ENCODE measurements at regions not wholly inside any gene's neighbourhood (a gene's known extent, or its start where the extent isn't known, plus 50 kb on each side); places are given as distances from the start of the nearest gene placed in this dataset.

DNA sequence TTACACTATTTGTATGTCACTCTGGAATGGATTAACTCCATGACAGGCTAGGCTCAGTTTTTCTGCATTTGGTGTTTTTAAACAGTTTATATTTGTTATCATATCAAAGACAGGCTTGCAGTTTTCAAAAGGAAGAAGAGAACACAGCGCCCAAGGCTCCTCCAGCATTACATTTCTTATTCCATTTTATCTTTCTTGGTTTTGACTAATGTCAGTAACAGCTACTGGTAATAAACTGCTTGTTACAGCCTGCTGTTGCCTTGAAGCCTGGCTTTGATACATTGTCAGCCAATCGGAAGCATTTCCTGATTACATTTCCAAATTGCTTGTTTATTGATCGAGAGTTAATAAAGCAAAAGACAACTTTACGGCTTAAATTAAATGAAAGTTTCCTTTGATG, 166.0 kb upstream of the MDFIC start:
- Mint-ChIP-seq H3K27ac (no peak overlapping the region), H3K36me3 (ENCODE audit: low read depth) (no peaks in the 10 kb centered on the region), H3K9me3 (no peaks in the 10 kb centered on the region), H3K27me3 (no peaks in the 10 kb centered on the region), H3K4me3 (no peak overlapping the region), H3K4me1 (peaks cover 8% of the 10 kb centered on the region)
- POLR2A ChIA-PET = no interaction called here
- CTCF ChIA-PET = no interaction called here
- DNase-seq = no peak

DNA sequence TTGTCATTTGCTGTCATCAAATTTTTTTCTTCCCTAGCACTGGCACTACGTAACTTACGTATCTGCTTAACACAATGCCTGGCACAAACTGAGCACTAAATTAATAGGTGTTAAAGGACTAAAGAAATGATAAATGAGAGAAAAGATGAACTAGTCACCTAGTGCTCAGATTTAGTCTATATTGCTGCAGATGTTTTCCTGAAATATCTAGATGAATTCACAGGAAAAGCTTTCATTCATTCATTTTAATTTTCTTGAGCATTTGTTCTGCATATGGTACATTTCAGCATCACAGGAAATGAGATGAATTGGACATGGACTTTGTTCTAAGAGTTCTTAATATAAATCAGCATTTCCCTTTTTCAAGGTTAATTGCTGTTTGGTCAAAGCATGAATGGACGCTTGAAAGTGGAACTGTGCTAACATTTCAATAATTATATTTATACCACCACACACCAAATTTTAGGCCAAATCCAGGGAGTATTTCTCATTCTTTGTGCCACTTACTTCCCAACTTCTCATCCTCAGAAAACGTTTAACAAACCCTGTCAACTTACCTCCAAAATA, 163.2 kb upstream of the MDFIC start:
- ChIA-PET CTCF (no interaction called here), POLR2A (no interaction called here)
- DNase-seq = no peak
- Mint-ChIP-seq H3K27ac (no peak overlapping the region), H3K4me1 (no peaks in the 10 kb centered on the region), H3K4me3 (no peak overlapping the region), H3K9me3 (no peaks in the 10 kb centered on the region), H3K27me3 (no peaks in the 10 kb centered on the region), H3K36me3 (ENCODE audit: low read depth) (no peaks in the 10 kb centered on the region)

DNA sequence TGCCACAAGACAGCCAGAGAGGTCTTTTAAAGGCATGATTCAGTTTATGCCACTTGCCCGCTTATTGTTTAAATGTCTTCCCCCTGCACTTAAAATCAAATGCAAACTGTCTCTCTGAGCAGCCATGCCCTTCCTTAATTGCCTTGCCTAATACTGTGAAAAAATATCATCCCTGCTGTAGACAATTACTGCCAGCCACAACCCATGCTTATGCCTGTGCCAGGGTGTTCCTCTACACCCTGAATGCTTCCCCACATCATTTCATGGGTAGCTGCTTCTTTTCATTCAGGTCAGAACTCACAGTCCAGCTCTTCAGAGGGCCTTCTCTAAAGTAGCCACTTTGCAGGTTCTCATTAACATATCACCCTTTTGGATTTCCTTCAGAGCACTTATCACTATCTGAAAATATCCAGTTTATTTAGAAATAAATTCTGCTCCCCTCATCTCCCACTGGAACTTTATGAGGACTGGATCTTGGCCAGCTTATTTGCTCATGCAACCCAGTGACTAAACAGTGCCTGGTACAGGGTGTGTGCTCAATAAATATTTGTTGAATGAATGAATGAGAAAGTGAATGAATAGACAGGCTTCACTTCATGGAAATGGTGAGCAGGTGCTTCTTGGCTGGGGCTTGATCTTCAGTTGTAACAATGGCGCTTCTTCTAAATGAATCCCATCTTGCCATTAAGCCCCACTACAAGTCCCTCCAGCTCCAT, 162.4 kb upstream of the MDFIC start:
- no peak overlapping the region for H3K4me3 Mint-ChIP-seq
- DNase-seq = no peak
- ChIA-PET POLR2A (no interaction called here), CTCF (no interaction called here)
- H3K27me3 Mint-ChIP-seq = no peaks in the 10 kb centered on the region
- H3K4me1 Mint-ChIP-seq = no peaks in the 10 kb centered on the region
- no peaks in the 10 kb centered on the region for H3K36me3 Mint-ChIP-seq (ENCODE audit: low read depth)
- H3K9me3 Mint-ChIP-seq = no peaks in the 10 kb centered on the region
- H3K27ac Mint-ChIP-seq = no peak overlapping the region

DNA sequence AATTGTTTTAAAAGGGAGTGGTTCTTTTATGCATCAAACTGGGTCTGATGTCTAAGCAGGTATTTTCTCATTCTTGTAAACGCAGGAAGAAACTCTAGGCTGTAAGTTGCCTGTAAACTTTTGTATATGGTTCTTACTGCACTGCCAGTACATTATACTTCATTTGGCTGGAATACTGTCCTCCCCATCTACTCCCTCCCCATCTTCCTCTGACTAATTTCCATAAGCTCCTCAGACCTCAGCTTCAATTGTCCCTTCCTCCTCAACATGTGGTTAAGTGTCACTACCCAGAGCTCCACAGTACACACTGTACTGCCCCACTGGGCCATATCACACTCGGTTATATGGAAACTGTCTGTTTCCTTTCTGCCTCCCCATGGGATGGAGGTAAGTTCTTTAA, 161.4 kb upstream of the MDFIC start:
- POLR2A ChIA-PET = no interaction called here
- Mint-ChIP-seq H3K9me3 (no peaks in the 10 kb centered on the region), H3K4me1 (no peaks in the 10 kb centered on the region), H3K27me3 (no peaks in the 10 kb centered on the region), H3K27ac (no peak overlapping the region), H3K36me3 (ENCODE audit: low read depth) (no peaks in the 10 kb centered on the region), H3K4me3 (no peak overlapping the region)
- DNase-seq = no peak
- CTCF ChIA-PET = no interaction called here

DNA sequence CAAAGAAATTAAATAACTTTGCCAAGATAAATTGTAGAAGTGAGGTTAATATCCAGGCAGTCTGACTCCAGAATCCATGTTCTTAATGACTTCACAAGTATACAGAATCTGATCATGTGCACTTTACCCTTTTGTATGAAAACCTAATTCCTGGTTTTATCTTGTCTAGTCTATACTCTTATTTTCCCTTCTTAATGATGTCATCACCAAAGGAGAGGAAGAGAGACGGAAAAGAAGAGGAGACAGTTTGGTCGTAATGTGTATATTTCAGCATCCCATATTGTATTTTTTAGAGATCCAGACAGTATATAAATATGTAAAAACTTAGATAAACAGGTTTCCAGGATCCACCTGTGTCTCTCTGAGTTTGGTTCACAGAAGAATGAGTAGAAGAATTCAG, 159.9 kb upstream of the MDFIC start:
- Mint-ChIP-seq H3K4me3 (no peak overlapping the region), H3K27me3 (no peaks in the 10 kb centered on the region), H3K36me3 (ENCODE audit: low read depth) (no peaks in the 10 kb centered on the region), H3K9me3 (no peaks in the 10 kb centered on the region), H3K27ac (no peak overlapping the region), H3K4me1 (no peaks in the 10 kb centered on the region)
- ChIA-PET POLR2A (no interaction called here), CTCF (no interaction called here)
- no peak for DNase-seq

- Mint-ChIP-seq H3K4me3 (no peak overlapping the region), H3K27ac (no peak overlapping the region), H3K4me1 (no peaks in the 10 kb centered on the region), H3K36me3 (ENCODE audit: low read depth) (no peaks in the 10 kb centered on the region), H3K9me3 (no peaks in the 10 kb centered on the region), H3K27me3 (no peaks in the 10 kb centered on the region)
- no peak for DNase-seq
- ChIA-PET POLR2A (no interaction called here), CTCF (no interaction called here)
Measured at GRCh38 chr7:114765331-114766040, 156.4 kb upstream of the MDFIC start.

- H3K4me3 Mint-ChIP-seq = no peak overlapping the region
- H3K36me3 Mint-ChIP-seq (ENCODE audit: low read depth) = no peaks in the 10 kb centered on the region
- no peak overlapping the region for H3K27ac Mint-ChIP-seq
- ChIA-PET CTCF (no interaction called here), POLR2A (no interaction called here)
- no peaks in the 10 kb centered on the region for H3K27me3 Mint-ChIP-seq
- no peaks in the 10 kb centered on the region for H3K4me1 Mint-ChIP-seq
- H3K9me3 Mint-ChIP-seq = no peaks in the 10 kb centered on the region
- DNase-seq = no peak
Measured at GRCh38 chr7:114766041-114766356, 155.9 kb upstream of the MDFIC start.

GRCh38 chr7:114777288-114777687, 144.6 kb upstream of the MDFIC start:
- peaks cover 2% of the 10 kb centered on the region for H3K27me3 Mint-ChIP-seq
- H3K36me3 Mint-ChIP-seq (ENCODE audit: low read depth) = no peaks in the 10 kb centered on the region
- H3K4me3 Mint-ChIP-seq = no peak overlapping the region
- H3K27ac Mint-ChIP-seq = no peak overlapping the region
- DNase-seq = no peak
- ChIA-PET CTCF (no interaction called here), POLR2A (no interaction called here)
- peaks cover 3% of the 10 kb centered on the region for H3K4me1 Mint-ChIP-seq
- no peaks in the 10 kb centered on the region for H3K9me3 Mint-ChIP-seq

DNA sequence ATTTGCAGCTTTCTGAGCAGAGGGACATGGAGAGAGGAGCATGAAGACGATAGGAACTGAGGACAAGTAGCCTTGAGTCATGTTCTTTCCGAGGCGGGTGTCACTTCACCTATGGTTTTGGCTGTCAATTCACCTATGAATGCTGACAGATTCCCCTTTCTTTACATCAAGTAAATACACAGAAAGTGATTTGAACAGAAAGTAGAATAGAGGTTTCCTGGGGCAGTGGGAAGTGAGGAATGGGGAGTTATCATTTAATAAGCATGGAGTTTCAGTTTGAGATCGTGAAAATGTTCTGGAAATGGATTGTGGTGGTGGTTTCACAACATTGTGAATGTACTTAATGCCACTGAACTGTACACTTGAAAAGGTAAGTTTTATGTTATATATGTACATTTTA, 138.4 kb upstream of the MDFIC start:
- no peaks in the 10 kb centered on the region for H3K27me3 Mint-ChIP-seq
- peak overlapping the region; percentile 37 for H3K4me3 Mint-ChIP-seq
- ChIA-PET CTCF (no interaction called here), POLR2A (no interaction called here)
- no peak for DNase-seq
- peaks cover 30% of the 10 kb centered on the region for H3K4me1 Mint-ChIP-seq
- peaks cover 2% of the 10 kb centered on the region for H3K36me3 Mint-ChIP-seq (ENCODE audit: low read depth)
- H3K9me3 Mint-ChIP-seq = peaks cover 1% of the 10 kb centered on the region
- peak overlapping the region; percentile 10 for H3K27ac Mint-ChIP-seq

DNA sequence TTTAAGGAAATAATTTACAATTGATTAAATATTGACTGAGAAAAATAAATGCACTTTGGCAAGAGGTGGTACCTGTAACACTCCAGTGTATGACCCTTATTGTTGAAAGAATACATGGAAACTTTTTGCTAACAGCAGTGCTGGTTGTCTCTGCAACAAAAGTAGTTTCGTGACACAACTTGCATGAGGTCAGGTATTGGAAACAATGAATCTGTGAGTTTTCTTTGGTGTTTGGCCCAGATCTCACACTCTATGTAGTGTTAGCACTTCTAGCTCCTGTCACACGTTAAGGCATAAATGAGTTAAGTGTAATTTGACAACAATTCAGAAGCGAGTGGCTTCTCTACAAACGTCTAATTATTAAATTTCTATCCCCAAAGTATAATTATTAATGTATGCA, 137.7 kb upstream of the MDFIC start:
- Mint-ChIP-seq H3K4me1 (peaks cover 36% of the 10 kb centered on the region), H3K36me3 (ENCODE audit: low read depth) (peaks cover 2% of the 10 kb centered on the region), H3K9me3 (peaks cover 1% of the 10 kb centered on the region), H3K27ac (no peak overlapping the region), H3K4me3 (no peak overlapping the region), H3K27me3 (no peaks in the 10 kb centered on the region)
- ChIA-PET CTCF (no interaction called here), POLR2A (no interaction called here)
- DNase-seq = no peak

- H3K36me3 Mint-ChIP-seq (ENCODE audit: low read depth) = peaks cover 2% of the 10 kb centered on the region
- H3K4me3 Mint-ChIP-seq = no peak overlapping the region
- ChIA-PET POLR2A (no interaction called here), CTCF (no interaction called here)
- H3K9me3 Mint-ChIP-seq = peaks cover 1% of the 10 kb centered on the region
- H3K4me1 Mint-ChIP-seq = peaks cover 39% of the 10 kb centered on the region
- no peak for DNase-seq
- no peak overlapping the region for H3K27ac Mint-ChIP-seq
- H3K27me3 Mint-ChIP-seq = no peaks in the 10 kb centered on the region
Measured at GRCh38 chr7:114784746-114785145, 137.1 kb upstream of the MDFIC start.

DNA sequence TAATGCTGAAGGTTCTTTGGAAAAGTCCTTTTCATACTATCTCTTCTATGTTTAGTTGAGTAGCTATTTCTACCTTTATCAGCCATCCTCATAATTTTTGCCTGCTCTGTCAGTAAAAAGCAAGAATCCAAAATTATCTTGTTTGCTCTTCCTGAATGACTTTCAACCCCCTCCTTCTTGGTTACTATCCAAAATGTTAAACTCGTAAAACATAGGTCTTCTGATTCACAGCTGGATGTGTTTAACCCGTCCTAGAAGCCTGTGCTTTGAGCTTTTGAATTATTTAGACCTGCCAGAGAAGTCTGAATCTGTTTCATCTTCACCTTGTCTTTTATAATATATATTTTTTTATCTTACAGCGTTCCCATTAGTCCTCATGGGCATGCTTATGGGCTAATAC, 136.4 kb upstream of the MDFIC start:
- ChIA-PET POLR2A (no interaction called here), CTCF (interaction anchor here (0.5 kb wide), 1 partner anchor 253 kb away, joined by 4 read pairs; no protein-coding TSS in a partner anchor)
- Mint-ChIP-seq H3K4me1 (peaks cover 42% of the 10 kb centered on the region), H3K27ac (no peak overlapping the region), H3K9me3 (peaks cover 4% of the 10 kb centered on the region), H3K36me3 (ENCODE audit: low read depth) (peaks cover 2% of the 10 kb centered on the region), H3K4me3 (no peak overlapping the region), H3K27me3 (no peaks in the 10 kb centered on the region)
- DNase-seq = no peak

DNA sequence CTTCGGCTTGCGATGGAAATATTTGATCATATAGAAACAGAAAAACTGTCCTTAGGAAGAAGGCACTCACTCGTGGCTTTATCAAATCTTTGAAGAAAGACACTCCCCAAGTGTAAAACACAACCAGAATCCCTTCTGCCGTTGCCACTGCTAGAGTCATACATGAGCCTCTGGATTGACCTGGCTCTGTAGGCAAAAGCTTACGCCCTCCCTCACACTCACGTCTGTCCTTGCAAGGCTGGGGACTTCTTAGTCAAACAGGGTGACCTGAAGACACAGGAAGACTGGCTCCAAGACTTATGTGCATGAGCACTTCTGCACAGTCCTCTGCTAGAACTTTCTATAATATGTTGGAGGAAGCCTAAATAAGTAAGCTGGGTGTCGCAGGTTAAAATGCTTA, 135.4 kb upstream of the MDFIC start:
- H3K27me3 Mint-ChIP-seq = no peaks in the 10 kb centered on the region
- peaks cover 4% of the 10 kb centered on the region for H3K9me3 Mint-ChIP-seq
- H3K4me1 Mint-ChIP-seq = peaks cover 43% of the 10 kb centered on the region
- DNase-seq = no peak
- ChIA-PET POLR2A (no interaction called here), CTCF (no interaction called here)
- no peak overlapping the region for H3K27ac Mint-ChIP-seq
- H3K36me3 Mint-ChIP-seq (ENCODE audit: low read depth) = peaks cover 2% of the 10 kb centered on the region
- H3K4me3 Mint-ChIP-seq = peak overlapping the region; percentile 36

DNA sequence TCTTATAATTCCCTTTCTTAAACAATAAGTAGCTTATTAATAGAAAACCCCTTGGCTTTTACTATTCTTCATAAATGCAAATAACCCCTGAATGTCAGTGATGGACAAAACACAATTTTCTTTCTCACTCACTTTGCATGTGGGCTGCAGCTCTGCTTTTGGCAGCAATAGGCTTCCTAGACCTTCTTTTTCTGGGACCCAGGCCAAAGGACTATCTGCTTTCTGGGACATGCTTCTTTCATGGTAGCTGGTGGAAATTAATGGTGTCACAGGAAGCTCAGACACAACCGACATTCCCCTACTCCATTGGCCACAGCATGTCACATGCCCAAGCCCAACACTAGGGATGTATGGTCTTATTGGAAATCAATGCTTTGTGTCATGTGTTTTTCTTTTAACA, 134.3 kb upstream of the MDFIC start:
- no peak overlapping the region for H3K4me3 Mint-ChIP-seq
- peaks cover 2% of the 10 kb centered on the region for H3K36me3 Mint-ChIP-seq (ENCODE audit: low read depth)
- peaks cover 4% of the 10 kb centered on the region for H3K9me3 Mint-ChIP-seq
- H3K27me3 Mint-ChIP-seq = no peaks in the 10 kb centered on the region
- H3K4me1 Mint-ChIP-seq = peaks cover 43% of the 10 kb centered on the region
- no peak for DNase-seq
- H3K27ac Mint-ChIP-seq = no peak overlapping the region
- ChIA-PET POLR2A (interaction anchor here (1.0 to 1.4 kb wide), 2 partner anchors 26 to 138 kb away, joined by 3 read pairs; no protein-coding TSS in a partner anchor), CTCF (no interaction called here)

All from activated CD4-positive, alpha-beta memory T cell treated with anti-CD3 and anti-CD28 coated beads, Interleukin-2, amount 10 ng/mL, durations not matched to agents 7 days and 5 days (primary cell).